ENCODE measurements at regions not wholly inside any gene's neighbourhood (a gene's known extent, or its start where the extent isn't known, plus 50 kb on each side); places are given as distances from the start of the nearest gene placed in this dataset.
"Not testable (repeated sequence)": the region's sequence is repeated elsewhere in the genome, so short reads cannot be mapped to it uniquely, and the experiment has no call there.

DNA sequence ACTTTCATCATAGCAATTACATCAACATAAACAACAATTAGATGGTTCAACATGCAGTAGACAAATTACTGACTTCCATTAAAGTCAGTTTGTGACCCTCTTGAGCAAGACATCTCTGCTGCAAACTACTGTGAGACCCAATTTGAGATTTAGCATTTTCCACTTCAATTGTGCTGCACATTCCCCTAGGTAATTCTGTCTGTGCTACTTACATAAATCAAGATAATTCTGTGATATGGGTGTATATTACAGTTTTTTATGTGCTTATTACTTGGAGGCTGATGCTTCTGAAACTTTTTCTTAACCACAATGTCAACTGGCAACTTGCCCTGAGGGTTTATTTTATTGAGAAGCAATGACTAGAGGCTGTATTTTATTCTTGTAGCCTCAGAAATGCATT, 1714.4 kb downstream of the OLFM4 start:
- no peak for DNase-seq

- DNase-seq, result no peak
Observed at GRCh38 chr13:54744747-54745146, 1716.1 kb downstream of the OLFM4 start.

DNA sequence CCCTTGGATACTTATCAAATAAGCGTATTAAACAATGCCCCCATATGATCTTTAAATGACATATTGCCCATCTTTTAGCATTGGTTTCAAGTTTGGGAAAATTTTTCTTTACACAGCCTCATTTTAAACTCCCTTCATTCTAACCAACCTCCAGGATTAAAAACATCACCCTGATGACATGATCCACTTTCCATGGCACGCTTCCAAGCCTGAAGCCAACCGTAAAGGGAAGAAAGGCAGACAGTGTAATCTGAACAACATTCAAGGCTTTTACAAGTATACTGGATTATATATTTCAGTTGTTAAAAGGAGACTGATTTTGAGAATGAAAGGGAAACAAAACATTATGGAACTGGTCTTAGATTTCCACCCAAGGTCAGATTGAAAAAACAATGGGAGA, 1721.9 kb downstream of the OLFM4 start:
- no peak for DNase-seq

- no peak for DNase-seq
Observed at GRCh38 chr13:54758795-54759194, 1730.2 kb downstream of the OLFM4 start.

- no peak for DNase-seq
Observed at GRCh38 chr13:54768214-54768613, 1739.6 kb downstream of the OLFM4 start.

GRCh38 chr13:54775501-54776191, 1747.0 kb downstream of the OLFM4 start:
- no peak for DNase-seq

DNA sequence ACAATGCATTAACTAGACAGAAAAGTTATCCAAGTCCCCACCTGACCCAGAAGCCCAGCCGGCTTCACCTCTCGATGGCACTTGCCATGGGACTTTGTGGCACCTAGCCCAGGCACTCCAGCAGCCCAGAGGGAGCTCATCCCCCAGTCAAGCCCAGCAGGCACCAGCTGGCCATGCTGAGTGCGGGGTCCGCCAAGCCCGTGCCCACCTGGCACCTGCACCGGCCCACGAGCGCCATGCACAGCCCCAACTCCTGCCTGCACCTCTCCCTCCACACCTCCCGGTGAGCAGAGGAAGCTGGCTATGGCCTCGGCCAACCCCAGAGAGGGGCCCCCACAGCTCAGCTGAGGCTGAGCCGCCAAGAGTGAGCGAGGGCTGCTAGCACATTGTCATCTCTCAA, 1759.1 kb downstream of the OLFM4 start:
- DNase-seq, result no peak

GRCh38 chr13:54799621-54800226, 1771.1 kb downstream of the OLFM4 start:
- DNase-seq, result no peak

- DNase-seq, result no peak
Observed at GRCh38 chr13:54802226-54802625, 1773.6 kb downstream of the OLFM4 start.

GRCh38 chr13:54805743-54806142, 1777.1 kb downstream of the OLFM4 start:
- no peak for DNase-seq

DNA sequence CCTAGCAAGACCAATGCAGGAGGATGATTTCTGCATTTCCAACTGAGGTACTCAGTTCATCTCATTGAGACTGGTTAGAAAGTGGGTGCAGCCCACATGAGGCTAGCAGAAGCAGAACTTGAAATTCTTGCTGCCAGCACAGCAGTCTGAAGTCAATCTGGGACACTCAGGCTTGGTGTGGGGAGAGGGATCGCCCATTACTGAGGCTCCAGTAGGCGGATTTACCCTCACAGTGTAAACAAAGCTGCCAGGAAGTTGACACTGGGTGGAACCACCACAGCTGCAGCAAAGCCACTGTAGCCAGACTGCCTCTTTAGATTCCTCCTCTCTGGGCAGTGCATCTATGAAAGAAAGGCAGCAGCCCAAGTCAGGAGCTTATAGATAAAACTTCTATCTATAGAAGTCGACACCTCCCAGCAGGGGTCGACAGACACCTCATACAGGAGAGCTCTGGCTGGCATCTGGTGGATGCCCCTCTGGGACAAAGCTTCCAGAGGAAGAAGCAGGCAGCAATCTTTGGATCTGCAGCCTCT, 1793.4 kb downstream of the OLFM4 start:
- not testable (repeated sequence) for DNase-seq

DNA sequence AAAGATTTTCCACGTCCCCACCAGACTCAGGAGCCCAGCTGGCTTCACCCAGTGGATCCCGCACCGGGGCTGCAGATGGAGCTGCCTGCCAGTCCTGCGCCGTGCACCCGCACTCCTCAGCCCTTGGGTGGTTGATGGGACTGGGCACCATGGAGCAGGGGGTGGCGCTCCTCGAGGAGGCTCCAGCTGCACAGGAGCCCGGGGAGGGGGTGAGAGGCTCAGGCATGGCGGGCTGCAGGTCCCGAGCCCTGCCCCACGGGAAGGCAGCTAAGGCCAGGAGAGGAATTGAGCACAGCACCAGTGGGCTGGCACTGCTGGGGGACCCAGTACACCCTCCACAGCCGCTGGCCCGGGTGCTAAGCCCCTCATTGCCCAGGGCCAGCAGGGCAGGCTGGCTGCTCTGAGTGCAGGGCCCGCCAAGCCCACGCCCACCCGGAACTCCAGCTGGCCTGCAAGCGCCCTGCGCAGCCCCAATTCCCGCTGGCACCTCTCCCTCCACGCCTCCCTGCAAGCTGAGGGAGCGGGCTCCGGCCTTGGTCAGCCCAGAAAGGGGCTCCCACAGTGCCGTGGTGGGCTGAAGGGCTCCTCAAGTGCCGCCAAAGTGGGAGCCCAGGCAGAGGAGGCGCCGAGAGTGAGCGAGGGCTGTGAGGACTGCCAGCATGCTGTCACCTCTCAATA, 1800.9 kb downstream of the OLFM4 start:
- not testable (repeated sequence) for DNase-seq

DNA sequence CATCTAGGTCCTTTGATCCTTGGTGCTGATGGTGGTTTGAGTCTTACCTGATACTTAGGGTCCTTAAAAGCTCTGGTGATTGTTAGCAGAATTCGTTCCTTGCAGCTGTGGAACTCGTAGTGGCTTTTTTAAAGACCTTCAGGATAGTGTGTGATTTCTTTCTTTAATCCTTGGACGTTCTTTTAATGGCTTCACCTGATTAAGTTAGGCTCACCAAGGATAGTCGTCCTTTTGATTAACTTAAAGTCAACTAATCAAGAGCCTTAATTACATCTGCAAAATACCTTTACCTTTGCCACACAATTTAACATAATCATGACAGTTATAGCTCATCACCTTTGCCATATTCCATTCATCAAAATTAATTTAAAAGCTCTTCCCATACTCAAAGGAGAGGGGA, 1807.7 kb downstream of the OLFM4 start:
- no peak for DNase-seq

DNA sequence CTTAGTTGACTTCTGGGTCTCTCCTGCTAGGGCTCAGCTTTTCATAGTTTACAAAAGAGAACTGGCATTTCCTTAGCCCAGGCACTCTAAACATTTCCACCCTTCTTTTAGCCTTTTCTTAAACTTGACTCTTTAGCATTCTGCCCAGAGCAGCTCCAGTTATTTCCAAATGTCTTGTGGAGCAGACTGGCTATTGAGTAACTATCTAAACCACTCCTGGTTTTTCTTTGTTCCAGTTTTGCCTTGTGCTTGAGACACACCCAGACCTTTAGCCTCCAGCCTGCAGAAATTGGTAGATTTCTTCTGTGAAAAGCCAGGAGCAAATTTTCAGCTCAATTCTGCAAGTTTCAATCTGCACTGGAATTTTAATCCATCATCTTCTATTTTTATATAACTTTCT, 1813.1 kb downstream of the OLFM4 start:
- DNase-seq, result no peak

GRCh38 chr13:54845351-54845965, 1816.8 kb downstream of the OLFM4 start:
- DNase-seq, result no peak

DNA sequence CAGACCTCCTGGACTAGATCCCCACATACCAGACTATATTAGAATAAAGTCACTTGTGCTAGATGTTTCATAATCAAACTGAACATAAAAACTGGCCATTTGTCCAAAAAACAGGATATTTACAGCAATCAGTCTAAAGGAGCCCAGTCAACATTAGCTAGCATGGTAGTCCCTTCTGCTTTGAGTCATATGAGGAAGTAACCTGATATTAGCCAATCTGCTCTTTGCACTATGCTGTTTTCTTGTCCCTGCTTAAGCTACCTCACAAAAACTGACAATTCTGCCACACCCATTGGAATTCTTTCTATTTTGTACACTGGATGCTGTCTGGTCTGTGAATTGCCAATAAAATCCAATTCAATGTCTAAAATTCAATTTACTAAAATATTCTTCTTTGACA, 1824.2 kb downstream of the OLFM4 start:
- DNase-seq, result no peak

DNA sequence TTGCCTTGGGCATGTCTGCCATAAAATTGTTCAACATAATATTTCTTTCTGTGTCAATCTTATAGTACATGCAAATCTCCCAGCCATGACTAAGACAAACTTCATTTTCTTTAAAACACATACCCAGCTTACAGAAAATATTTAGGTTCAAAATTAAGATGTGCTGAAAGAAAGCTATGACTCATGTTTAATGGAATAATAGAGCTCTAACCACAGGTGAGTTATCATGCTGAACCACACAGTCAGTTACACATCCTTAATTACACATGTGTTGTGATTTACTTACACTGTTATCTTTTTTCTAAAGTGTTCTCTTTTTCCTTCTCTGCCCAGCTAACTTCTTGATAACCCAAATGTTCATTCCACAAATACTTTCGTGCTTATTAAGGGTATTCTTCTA, 1831.2 kb downstream of the OLFM4 start:
- DNase-seq, result no peak

GRCh38 chr13:54875111-54875510, 1846.5 kb downstream of the OLFM4 start:
- no peak for DNase-seq

DNA sequence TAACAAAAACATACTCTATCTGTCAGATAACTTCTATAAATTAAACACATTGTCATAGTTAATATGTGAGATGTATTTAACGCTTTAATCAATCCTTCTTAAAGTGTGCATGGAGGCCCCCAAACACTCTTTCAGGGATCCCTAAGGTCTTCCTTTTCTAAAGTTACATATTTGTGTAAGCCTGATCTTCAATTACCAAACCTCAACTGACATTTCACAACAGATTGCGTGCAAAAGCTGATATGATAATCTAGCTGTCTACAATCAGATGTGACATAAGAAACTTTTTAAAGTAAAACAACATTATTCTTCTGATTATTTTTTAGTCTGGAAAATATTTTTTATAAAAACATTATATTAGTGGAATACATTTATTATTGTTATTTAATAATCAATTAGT, 1850.4 kb downstream of the OLFM4 start:
- no peak for DNase-seq

DNA sequence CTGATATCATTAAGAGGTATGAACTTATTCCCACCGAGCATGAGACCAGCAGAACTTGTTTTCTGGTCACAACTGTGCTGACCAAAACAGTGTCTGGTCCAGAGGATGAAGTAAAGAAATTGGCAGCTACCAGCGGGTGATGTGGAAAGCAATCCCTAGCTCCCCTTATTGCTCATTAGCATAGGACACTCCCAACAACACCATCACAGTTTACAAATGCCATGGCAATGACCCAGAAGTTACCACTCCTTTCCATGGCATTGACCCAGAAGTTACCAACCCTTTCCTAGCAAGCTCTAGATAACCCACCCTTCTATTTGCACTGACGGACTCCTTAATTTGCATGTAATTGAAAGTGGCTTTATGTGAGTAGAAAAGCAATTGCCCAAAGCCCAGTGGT, 1856.1 kb downstream of the OLFM4 start:
- DNase-seq, result no peak

DNA sequence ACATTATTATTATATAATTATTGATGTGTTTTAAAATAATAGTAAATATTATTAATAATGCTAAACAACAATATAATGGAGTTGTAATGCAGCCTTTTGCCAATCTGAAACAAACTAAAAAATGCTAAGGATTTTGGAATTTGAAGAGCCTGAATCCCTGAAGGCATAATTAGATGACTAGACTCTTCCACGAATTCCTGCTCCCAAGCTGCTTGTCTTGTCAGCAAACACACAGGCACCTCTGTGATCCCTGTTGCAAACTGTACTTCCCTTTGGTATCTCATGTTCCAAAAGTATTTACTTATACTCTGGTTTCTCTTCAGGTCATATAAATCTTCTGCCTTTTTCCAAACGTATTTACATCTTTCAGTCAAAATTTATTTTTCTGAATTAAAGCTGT, 1862.4 kb downstream of the OLFM4 start:
- DNase-seq, result no peak

- DNase-seq, result no peak
Observed at GRCh38 chr13:54901316-54901715, 1872.7 kb downstream of the OLFM4 start.

- DNase-seq, result no peak
Observed at GRCh38 chr13:54912367-54912766, 1883.8 kb downstream of the OLFM4 start.

DNA sequence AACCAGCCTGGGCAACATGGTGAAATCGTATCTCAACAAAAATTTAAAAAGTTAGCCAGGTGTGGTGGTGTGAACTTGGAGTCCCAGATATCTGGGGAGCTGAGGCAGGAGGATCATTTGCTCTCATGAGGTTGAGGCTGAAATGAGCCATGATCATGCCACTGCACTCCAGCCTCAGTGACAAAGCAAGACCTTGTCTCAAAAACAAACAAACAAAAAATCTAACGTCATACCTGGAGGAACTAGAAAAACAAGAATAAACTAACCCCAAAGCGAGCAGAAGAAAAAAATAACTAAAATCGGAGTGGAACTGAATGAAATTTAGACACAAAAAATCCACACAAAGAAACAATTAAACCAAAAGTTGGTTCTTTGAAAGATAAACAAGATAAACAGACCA, 1885.1 kb downstream of the OLFM4 start:
- no peak for DNase-seq

Measured in NCI-H2029 treated with DMSO at 0.1 percent for 48 hours (cell line).